Adrenal gland (tissue), 5 donors: ENCODE measurements at regions not wholly inside any gene's neighbourhood (a gene's known extent, or its start where the extent isn't known, plus 50 kb on each side); places are given as distances from the start of the nearest gene placed in this dataset.

ENCODE experiments used
- POLR2A ChIP-seq, 2 donors: fragments of 450-650 bp; IDR thresholded peaks; one replicate each; pipeline ENCODE4 v1.6.1; 2017; ENCODE audit warnings: antibody characterized with exemption in 2 of 2, mild to moderate bottlenecking in 2 of 2, moderate library complexity in 1 of 2
- TF ChIP-seq, protein P1 (sequence below), 6 experiments: fragments of 450-650 bp in 4 of 6; fragments of 200-600 bp in 2 of 6; sonication (generic) in 1 of 6; IDR thresholded peaks; 1 replicate in 5 of 6; 2 replicates in 1 of 6; pipeline versions ENCODE4 v1.5.1 to v1.8.0; 2016 to 2021; ENCODE audit warnings: antibody characterized with exemption in 6 of 6, mild to moderate bottlenecking in 2 of 6, moderate library complexity in 1 of 6
- donor health status: DM: no; HTN: no; CAD: no.

DNA sequence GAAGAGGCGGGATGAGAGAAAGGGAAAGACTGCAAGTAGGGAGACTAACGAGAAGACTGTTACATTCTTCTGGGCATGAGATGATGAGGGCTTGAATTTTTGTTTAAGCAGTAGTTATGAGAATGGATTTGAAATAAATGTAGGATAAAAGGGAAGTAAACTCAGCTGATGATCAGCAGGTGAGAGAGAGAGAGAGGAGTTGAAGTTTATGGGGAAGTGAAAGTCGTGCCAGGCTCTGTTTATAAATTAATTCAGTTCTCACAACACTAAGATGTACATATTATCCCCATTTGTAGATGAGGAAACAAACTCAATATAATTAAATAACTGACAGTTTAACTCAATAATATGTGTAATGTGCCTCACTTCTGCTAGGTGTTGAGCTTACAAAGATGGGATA lies 170.0 kb upstream of the RMST start:
- TF ChIP-seq, protein P1, sequence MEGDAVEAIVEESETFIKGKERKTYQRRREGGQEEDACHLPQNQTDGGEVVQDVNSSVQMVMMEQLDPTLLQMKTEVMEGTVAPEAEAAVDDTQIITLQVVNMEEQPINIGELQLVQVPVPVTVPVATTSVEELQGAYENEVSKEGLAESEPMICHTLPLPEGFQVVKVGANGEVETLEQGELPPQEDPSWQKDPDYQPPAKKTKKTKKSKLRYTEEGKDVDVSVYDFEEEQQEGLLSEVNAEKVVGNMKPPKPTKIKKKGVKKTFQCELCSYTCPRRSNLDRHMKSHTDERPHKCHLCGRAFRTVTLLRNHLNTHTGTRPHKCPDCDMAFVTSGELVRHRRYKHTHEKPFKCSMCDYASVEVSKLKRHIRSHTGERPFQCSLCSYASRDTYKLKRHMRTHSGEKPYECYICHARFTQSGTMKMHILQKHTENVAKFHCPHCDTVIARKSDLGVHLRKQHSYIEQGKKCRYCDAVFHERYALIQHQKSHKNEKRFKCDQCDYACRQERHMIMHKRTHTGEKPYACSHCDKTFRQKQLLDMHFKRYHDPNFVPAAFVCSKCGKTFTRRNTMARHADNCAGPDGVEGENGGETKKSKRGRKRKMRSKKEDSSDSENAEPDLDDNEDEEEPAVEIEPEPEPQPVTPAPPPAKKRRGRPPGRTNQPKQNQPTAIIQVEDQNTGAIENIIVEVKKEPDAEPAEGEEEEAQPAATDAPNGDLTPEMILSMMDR (IDR thresholded peaks at IDR 0.05) = no peak
- no peak for TF ChIP-seq POLR2A (IDR thresholded peaks at IDR 0.05)
